ENCODE measurements at regions not wholly inside any gene's neighbourhood (a gene's known extent, or its start where the extent isn't known, plus 50 kb on each side); places are given as distances from the start of the nearest gene placed in this dataset.

DNA sequence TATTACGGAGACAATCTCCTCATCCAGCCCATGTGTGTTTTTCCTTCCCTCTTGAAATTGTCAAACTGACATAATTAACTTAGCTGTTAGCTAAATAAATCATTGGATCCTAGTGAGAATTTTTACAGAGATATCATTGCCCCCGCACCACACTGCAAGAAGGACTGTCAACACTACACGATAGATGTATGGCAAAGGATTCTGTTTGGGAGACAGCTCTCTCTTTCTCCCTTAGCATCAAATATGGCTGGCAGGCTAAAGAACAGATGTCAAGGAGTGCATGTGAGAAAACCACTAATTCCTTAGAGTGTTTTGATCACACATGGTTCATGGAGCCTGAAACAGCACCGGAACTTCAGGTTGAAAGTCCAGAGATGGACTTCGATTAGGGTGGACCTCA lies 136.8 kb downstream of the KCNA5 start:
- H3K4me3 ChIP-seq (replicated peaks in 1 of 3; ENCODE audit: low read depth in 2 of 3, low read length in 3 of 3) = no peak overlapping the region
- peaks cover 3 to 18% (median 8%) of the 10 kb centered on the region in 3 donors for H3K27me3 Mint-ChIP-seq (ENCODE audit: low read depth in 3 of 3)
- DNase-seq = no peak
- no peak overlapping the region for H3K27ac Mint-ChIP-seq
- no peaks in the 10 kb centered on the region for H3K79me2 ChIP-seq (ENCODE audit: insufficient read depth, low read length)
- H3K9me3 ChIP-seq (replicated peaks in 1 of 2; ENCODE audit: control insufficient read depth in 1 of 2, insufficient read depth in 1 of 2, low read length in 2 of 2) = no peaks in the 10 kb centered on the region
- H3K4me1 Mint-ChIP-seq = no peaks in the 10 kb centered on the region
- WGBS (ENCODE audit: insufficient coverage) = 100% methylated on average over 1 of the region's 5 CpGs
- H3K36me3 Mint-ChIP-seq = no peaks in the 10 kb centered on the region
- H3K4me3 Mint-ChIP-seq = no peak overlapping the region
- H2AFZ ChIP-seq (ENCODE audit: insufficient read depth, low read depth, low read length, poor library complexity, severe bottlenecking) = no peak overlapping the region
- no peaks in the 10 kb centered on the region for H3K36me3 ChIP-seq (replicated peaks in 1 of 2; ENCODE audit: control insufficient read depth in 1 of 2, insufficient read depth in 2 of 2, low read length in 2 of 2)
- H3K9ac ChIP-seq (ENCODE audit: insufficient read depth, low read length, poor library complexity, severe bottlenecking) = no peak overlapping the region
- no peak overlapping the region for H3K27ac ChIP-seq (ENCODE audit: low read depth in 1 of 2, low read length in 2 of 2)
- intact Hi-C loops (cut with micrococcal nuclease) = no loop called here
- no peaks in the 10 kb centered on the region for H3K4me1 ChIP-seq (ENCODE audit: control insufficient read depth in 1 of 2, insufficient read depth in 2 of 2, low read length in 2 of 2)
- TF ChIP-seq, protein P1, sequence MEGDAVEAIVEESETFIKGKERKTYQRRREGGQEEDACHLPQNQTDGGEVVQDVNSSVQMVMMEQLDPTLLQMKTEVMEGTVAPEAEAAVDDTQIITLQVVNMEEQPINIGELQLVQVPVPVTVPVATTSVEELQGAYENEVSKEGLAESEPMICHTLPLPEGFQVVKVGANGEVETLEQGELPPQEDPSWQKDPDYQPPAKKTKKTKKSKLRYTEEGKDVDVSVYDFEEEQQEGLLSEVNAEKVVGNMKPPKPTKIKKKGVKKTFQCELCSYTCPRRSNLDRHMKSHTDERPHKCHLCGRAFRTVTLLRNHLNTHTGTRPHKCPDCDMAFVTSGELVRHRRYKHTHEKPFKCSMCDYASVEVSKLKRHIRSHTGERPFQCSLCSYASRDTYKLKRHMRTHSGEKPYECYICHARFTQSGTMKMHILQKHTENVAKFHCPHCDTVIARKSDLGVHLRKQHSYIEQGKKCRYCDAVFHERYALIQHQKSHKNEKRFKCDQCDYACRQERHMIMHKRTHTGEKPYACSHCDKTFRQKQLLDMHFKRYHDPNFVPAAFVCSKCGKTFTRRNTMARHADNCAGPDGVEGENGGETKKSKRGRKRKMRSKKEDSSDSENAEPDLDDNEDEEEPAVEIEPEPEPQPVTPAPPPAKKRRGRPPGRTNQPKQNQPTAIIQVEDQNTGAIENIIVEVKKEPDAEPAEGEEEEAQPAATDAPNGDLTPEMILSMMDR (IDR thresholded peaks at IDR 0.05) = no peak
- H3K9me3 Mint-ChIP-seq = peaks cover 0 to 2% (median 0%) of the 10 kb centered on the region in 7 donors
- no peak overlapping the region for H3K4me2 ChIP-seq (replicated peaks; ENCODE audit: extremely low read depth, low read length, poor library complexity, severe bottlenecking)
- H3K27me3 ChIP-seq (ENCODE audit: control insufficient read depth in 2 of 2, insufficient read depth in 2 of 2, low read length in 2 of 2) = no peaks in the 10 kb centered on the region
- no peaks in the 10 kb centered on the region for H4K20me1 ChIP-seq (ENCODE audit: insufficient read depth, low read length)

- Histone ChIP-seq H3K36me3 (replicated peaks in 1 of 2; ENCODE audit: control insufficient read depth in 1 of 2, insufficient read depth in 2 of 2, low read length in 2 of 2) (no peaks in the 10 kb centered on the region), H3K4me3 (replicated peaks in 1 of 3; ENCODE audit: low read depth in 2 of 3, low read length in 3 of 3) (no peak overlapping the region), H3K9me3 (replicated peaks in 1 of 2; ENCODE audit: control insufficient read depth in 1 of 2, insufficient read depth in 1 of 2, low read length in 2 of 2) (no peaks in the 10 kb centered on the region), H3K27me3 (ENCODE audit: control insufficient read depth in 2 of 2, insufficient read depth in 2 of 2, low read length in 2 of 2) (no peaks in the 10 kb centered on the region), H3K4me2 (replicated peaks; ENCODE audit: extremely low read depth, low read length, poor library complexity, severe bottlenecking) (no peak overlapping the region), H2AFZ (ENCODE audit: insufficient read depth, low read depth, low read length, poor library complexity, severe bottlenecking) (no peak overlapping the region), H3K79me2 (ENCODE audit: insufficient read depth, low read length) (no peaks in the 10 kb centered on the region), H3K9ac (ENCODE audit: insufficient read depth, low read length, poor library complexity, severe bottlenecking) (no peak overlapping the region), H3K27ac (ENCODE audit: low read depth in 1 of 2, low read length in 2 of 2) (no peak overlapping the region), H3K4me1 (ENCODE audit: control insufficient read depth in 1 of 2, insufficient read depth in 2 of 2, low read length in 2 of 2) (no peaks in the 10 kb centered on the region), H4K20me1 (ENCODE audit: insufficient read depth, low read length) (no peaks in the 10 kb centered on the region)
- H3K4me1 Mint-ChIP-seq = no peaks in the 10 kb centered on the region
- no peaks in the 10 kb centered on the region for H3K36me3 Mint-ChIP-seq
- H3K4me3 Mint-ChIP-seq = no peak overlapping the region
- WGBS (ENCODE audit: insufficient coverage) = 100% methylated on average over 2 of the region's 5 CpGs
- H3K27me3 Mint-ChIP-seq (ENCODE audit: low read depth in 3 of 3) = peaks cover 2 to 16% (median 7%) of the 10 kb centered on the region in 3 donors
- no peak overlapping the region for H3K27ac Mint-ChIP-seq
- intact Hi-C loops (cut with micrococcal nuclease) = no loop called here
- TF ChIP-seq, protein P1 (IDR thresholded peaks at IDR 0.05) = no peak
- no peak for DNase-seq
- peaks cover 0 to 2% (median 0%) of the 10 kb centered on the region in 7 donors for H3K9me3 Mint-ChIP-seq
These were observed 140.5 kb downstream of the KCNA5 start for GRCh38 chr12:5184186-5184585.
